Hepatocyte (in vitro differentiated cells): ENCODE measurements at regions not wholly inside any gene's neighbourhood (a gene's known extent, or its start where the extent isn't known, plus 50 kb on each side); places are given as distances from the start of the nearest gene placed in this dataset.

Experiments used
- DNase-seq: peaks from one replicate; pipeline ENCODE4 v3.0.0-alpha.2; 2016; ENCODE audit warnings: low spot score
- H2AFZ ChIP-seq: fragments of 200-600 bp; sonication (generic); 2 replicates; pipeline ENCODE4 v1.6.0; 2016; ENCODE audit warnings: antibody characterized with exemption, mild to moderate bottlenecking
- H3K27ac ChIP-seq: fragments of 200-600 bp; sonication (generic); 2 replicates; pipeline ENCODE4 v1.5.1; 2016; ENCODE audit warnings: mild to moderate bottlenecking
- H3K27me3 ChIP-seq: fragments of 200-600 bp; sonication (generic); 2 replicates; pipeline ENCODE4 v1.6.1; 2016
- H3K36me3 ChIP-seq: fragments of 200-600 bp; sonication (generic); replicated peaks from 2 replicates; pipeline ENCODE4 v1.5.1; 2016; ENCODE audit warnings: low read depth; ENCODE audit not compliant: insufficient read depth
- H3K4me1 ChIP-seq: fragments of 200-600 bp; sonication (generic); 2 replicates; pipeline ENCODE4 v1.5.1; 2016; ENCODE audit warnings: mild to moderate bottlenecking, moderate library complexity; ENCODE audit not compliant: insufficient read depth
- H3K4me2 ChIP-seq: fragments of 200-600 bp; sonication (generic); 2 replicates; pipeline ENCODE4 v1.6.0; 2016
- H3K4me3 ChIP-seq: fragments of 200-600 bp; sonication (generic); 2 replicates; pipeline ENCODE4 v1.5.1; 2016; ENCODE audit warnings: mild to moderate bottlenecking
- H3K79me2 ChIP-seq: fragments of 200-600 bp; sonication (generic); 2 replicates; pipeline ENCODE4 v1.6.0; 2017; ENCODE audit warnings: mild to moderate bottlenecking
- H3K9me2 ChIP-seq: fragments of 200-600 bp; sonication (generic); replicated peaks from 2 replicates; pipeline ENCODE4 v1.6.0; 2017; ENCODE audit warnings: mild to moderate bottlenecking; ENCODE audit not compliant: insufficient read depth
- H3K9me3 ChIP-seq: fragments of 200-600 bp; sonication (generic); 2 replicates; pipeline ENCODE4 v1.5.1; 2016; ENCODE audit warnings: low read depth, mild to moderate bottlenecking
- H4K20me1 ChIP-seq: fragments of 200-600 bp; sonication (generic); 2 replicates; pipeline ENCODE4 v1.6.0; 2016; ENCODE audit warnings: mild to moderate bottlenecking; ENCODE audit not compliant: insufficient read depth, poor library complexity, severe bottlenecking
- CTCF ChIP-seq: fragments of 200-600 bp; sonication (generic); IDR thresholded peaks from 2 replicates; pipeline ENCODE4 v1.5.1; 2016; ENCODE audit warnings: antibody characterized with exemption, mild to moderate bottlenecking; ENCODE audit not compliant: poor library complexity
- EZH2 ChIP-seq: fragments of 200-600 bp; sonication (generic); IDR thresholded peaks from 2 replicates; pipeline ENCODE4 v1.6.1; 2016; ENCODE audit warnings: antibody characterized with exemption, mild to moderate bottlenecking, borderline replicate concordance
- EZH2phosphoT487 ChIP-seq: fragments of 200-600 bp; sonication (generic); IDR thresholded peaks from one replicate; pipeline ENCODE4 v1.6.1; 2018; ENCODE audit warnings: antibody characterized with exemption, mild to moderate bottlenecking, low read depth, moderate library complexity; ENCODE audit not compliant: unreplicated experiment, severe bottlenecking
- WGBS: methylation state at CpG from one replicate; pipeline ENCODE4 v1.1.6; 2016; ENCODE audit warnings: low lambda C conversion rate; ENCODE audit errors: missing lambda C conversion rate; 5-methylcytosine and 5-hydroxymethylcytosine counted together

- Histone ChIP-seq H4K20me1 (no peaks in the 10 kb centered on the region), H3K4me1 (peaks cover 7% of the 10 kb centered on the region), H3K9me3 (no peaks in the 10 kb centered on the region), H3K27me3 (no peaks in the 10 kb centered on the region), H3K4me3 (no peak overlapping the region), H3K4me2 (no peak overlapping the region), H3K36me3 (no peaks in the 10 kb centered on the region), H3K79me2 (no peaks in the 10 kb centered on the region), H2AFZ (no peak overlapping the region), H3K27ac (peak overlapping the region; percentile 58), H3K9me2 (no peaks in the 10 kb centered on the region)
- 18% methylated on average over 2 of the region's 2 CpGs for WGBS
- peak; percentile 46 for DNase-seq
- TF ChIP-seq EZH2 (no peak), EZH2phosphoT487 (no peak), CTCF (no peak)
Measured at GRCh38 chr12:76266797-76267196, 81.4 kb downstream of the BBS10 start.

GRCh38 chr12:76265424-76266180 lies 82.6 kb downstream of the BBS10 start:
- Histone ChIP-seq H3K27ac (no peak overlapping the region), H3K4me3 (no peak overlapping the region), H3K9me3 (no peaks in the 10 kb centered on the region), H3K27me3 (no peaks in the 10 kb centered on the region), H3K79me2 (no peaks in the 10 kb centered on the region), H3K4me1 (peaks cover 7% of the 10 kb centered on the region), H3K4me2 (no peak overlapping the region), H3K9me2 (no peaks in the 10 kb centered on the region), H3K36me3 (no peaks in the 10 kb centered on the region), H2AFZ (no peak overlapping the region), H4K20me1 (no peaks in the 10 kb centered on the region)
- TF ChIP-seq EZH2, result no peak
- no peak for TF ChIP-seq EZH2phosphoT487
- TF ChIP-seq CTCF, result no peak
- no peak for DNase-seq
- WGBS, result 61% methylated on average over 3 of the region's 3 CpGs

- H3K4me1 ChIP-seq, result peaks cover 16% of the 10 kb centered on the region
- H3K9me2 ChIP-seq, result no peaks in the 10 kb centered on the region
- H3K27ac ChIP-seq, result no peak overlapping the region
- no peaks in the 10 kb centered on the region for H3K36me3 ChIP-seq
- H3K4me2 ChIP-seq, result no peak overlapping the region
- no peak overlapping the region for H2AFZ ChIP-seq
- TF ChIP-seq CTCF, result no peak
- no peak for TF ChIP-seq EZH2
- no peak for TF ChIP-seq EZH2phosphoT487
- H3K27me3 ChIP-seq, result no peaks in the 10 kb centered on the region
- no peak overlapping the region for H3K4me3 ChIP-seq
- DNase-seq, result no peak
- no peaks in the 10 kb centered on the region for H3K9me3 ChIP-seq
- no peaks in the 10 kb centered on the region for H3K79me2 ChIP-seq
- no peaks in the 10 kb centered on the region for H4K20me1 ChIP-seq
Measured at GRCh38 chr12:76264611-76265012, 83.6 kb downstream of the BBS10 start.

GRCh38 chr12:76263696-76264095 lies 84.5 kb downstream of the BBS10 start:
- H4K20me1 ChIP-seq, result no peaks in the 10 kb centered on the region
- no peak overlapping the region for H3K27ac ChIP-seq
- H3K79me2 ChIP-seq, result no peaks in the 10 kb centered on the region
- no peaks in the 10 kb centered on the region for H3K27me3 ChIP-seq
- TF ChIP-seq EZH2 (no peak), CTCF (no peak), EZH2phosphoT487 (no peak)
- H3K9me3 ChIP-seq, result no peaks in the 10 kb centered on the region
- no peak for DNase-seq
- no peak overlapping the region for H3K4me3 ChIP-seq
- no peak overlapping the region for H2AFZ ChIP-seq
- H3K4me1 ChIP-seq, result peaks cover 16% of the 10 kb centered on the region
- H3K9me2 ChIP-seq, result no peaks in the 10 kb centered on the region
- no peak overlapping the region for H3K4me2 ChIP-seq
- no peaks in the 10 kb centered on the region for H3K36me3 ChIP-seq
- WGBS, result 76% methylated on average over 7 of the region's 7 CpGs
